Stimulated activated CD4-positive, alpha-beta T cell treated with anti-CD3 and anti-CD28 coated beads, Interleukin-2, amount 100 ng/mL, for 24 hours (primary cell): ENCODE measurements at regions not wholly inside any gene's neighbourhood (a gene's known extent, or its start where the extent isn't known, plus 50 kb on each side); places are given as distances from the start of the nearest gene placed in this dataset.

ENCODE experiments used
- DNase-seq, 2 donors: peaks; one replicate each; pipeline ENCODE4 v3.0.0-alpha.2; 2020

DNA sequence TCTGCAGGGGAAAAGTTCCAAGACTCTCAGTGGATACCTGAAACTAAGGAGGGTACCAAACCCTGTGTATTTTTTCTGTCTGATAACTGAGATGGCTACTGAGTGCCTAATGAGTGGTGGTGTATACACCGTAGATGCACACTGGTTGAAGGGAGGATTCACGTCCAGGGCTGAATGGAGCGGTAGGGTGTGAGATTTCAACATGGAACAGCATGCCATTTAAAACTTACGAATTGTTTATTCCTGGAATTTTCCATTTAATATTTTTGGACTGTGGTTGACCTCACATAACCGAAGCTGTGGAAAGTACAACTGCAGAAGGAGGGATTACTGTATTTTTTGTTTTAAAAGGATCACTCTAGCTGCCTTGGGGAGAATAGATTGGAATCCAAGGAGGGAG lies 322.5 kb upstream of the SORL1-AS1 start:
- no peak for DNase-seq

DNA sequence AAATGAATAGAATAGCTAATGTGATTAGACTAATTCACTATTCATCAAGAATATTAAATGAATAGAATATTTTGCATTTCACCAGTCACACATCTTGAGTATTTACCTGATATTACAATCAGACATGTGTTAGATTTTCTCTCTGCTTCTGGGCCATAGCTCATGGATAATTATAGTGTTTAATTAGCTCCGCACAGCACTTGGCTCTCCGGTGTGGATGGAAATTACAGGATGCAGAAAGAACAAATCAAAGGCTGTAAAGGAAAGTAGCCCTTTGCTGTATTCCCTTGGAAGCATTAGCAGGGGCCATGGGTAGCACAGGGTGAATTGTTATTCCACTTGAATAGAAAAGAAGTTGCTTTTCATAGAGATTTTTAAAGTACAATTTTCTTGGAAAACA lies 320.3 kb upstream of the SORL1-AS1 start:
- no peak for DNase-seq

DNA sequence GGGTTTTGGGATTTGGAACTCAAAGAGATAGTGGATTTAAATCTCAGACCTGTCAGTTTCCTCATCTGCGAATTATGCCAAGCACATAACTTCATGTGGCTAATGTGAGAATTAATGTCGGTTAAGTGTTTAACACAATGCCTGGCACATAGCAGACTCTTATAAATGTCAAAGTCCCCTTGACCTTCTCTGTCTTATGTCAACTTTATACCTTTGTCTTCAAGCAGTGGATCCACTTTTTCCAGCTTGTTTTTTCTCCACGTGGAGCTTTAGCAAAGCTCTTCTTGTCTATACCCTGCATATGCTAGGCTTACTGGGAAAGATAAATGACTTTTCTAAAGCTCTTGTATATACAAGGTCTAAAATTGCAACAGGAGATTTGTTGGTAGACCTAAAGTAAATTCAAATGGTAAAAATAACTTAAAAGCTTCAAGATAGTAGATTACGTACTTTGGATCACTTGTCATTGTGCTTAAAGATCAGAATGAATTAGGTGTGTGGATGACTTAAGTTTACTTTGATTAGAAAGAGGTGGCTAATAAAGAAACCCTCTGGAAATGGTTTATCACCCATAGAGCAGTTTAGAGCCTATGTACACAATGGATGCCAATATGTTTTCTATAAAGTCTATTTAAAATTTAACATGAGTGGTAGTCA lies 318.3 kb upstream of the SORL1-AS1 start:
- no peak for DNase-seq

DNA sequence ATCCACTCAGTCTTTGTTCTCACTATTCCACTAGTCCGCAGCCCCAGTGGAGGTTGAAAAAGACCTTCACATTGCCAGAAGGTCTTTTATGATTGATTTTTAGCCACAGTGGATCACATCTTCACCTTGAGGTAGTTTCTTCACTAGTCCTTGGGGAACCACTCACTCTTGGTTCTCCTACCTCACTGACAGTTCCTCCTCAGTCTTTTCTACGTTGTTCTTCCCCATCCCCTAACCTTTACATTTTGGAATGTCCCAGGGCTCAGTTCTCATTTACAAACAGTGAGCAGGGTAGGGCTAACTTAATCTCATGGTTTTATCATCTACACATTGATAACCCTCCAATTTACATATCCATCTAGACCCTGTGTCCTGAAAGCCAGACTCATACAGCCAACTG lies 316.4 kb upstream of the SORL1-AS1 start:
- no peak for DNase-seq

DNA sequence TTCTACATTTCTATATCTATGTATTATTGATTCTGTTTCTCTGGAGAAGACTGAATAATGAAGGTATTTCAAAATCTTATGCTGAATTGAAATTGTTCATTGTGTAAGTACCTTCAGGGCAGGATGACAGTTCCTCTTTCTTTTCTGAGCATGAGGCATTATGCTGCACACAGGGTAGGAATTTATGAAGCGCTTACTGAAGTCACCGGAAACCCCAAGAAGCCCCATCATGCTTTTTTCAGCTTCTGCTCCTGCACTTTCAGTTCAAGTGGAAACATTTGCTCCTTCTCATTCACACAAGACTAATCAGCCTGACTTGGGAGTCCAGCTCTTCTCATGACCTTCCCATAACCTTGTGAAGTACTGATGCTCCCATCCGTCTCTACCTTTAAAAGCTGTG lies 314.7 kb upstream of the SORL1-AS1 start:
- no peak for DNase-seq

DNA sequence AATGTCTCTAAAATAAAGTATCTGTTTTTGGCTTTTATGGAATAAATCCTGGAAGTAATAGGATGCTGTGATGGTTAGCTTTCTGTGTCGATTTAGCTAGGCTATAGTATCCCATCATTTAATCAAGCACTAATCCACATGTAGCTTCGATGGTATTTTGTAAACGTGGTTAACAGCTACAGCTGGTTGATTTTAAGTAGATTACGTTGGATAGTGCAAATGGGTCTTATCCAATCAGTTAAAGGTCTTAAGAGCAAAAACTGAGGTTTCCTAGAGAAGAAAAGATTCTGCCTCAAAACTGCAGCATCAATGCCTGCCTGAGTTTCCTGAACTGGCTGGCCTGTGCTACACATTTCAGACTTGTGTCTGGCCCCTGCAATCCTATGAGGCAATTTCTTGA lies 314.2 kb upstream of the SORL1-AS1 start:
- no peak for DNase-seq

DNA sequence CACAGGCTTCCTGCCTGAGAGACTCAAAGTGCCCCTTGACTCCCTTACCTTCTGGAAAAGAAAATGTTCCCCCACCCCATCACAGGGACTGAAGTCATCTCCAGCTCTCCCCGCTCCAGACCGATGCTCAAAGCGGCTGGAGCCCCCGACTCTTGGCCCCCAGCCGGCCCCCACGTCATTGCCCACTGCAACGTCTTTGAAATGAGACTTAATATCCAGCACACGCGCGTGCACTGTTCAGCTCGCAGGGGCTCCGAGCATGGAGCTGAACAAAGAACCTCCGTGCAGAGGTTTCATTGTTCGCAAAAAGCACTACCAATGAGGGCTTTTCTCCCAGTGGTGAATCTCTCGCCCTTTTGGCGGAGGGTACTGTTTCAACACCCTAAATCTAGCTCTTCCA lies 313.4 kb upstream of the SORL1-AS1 start:
- no peak for DNase-seq

DNA sequence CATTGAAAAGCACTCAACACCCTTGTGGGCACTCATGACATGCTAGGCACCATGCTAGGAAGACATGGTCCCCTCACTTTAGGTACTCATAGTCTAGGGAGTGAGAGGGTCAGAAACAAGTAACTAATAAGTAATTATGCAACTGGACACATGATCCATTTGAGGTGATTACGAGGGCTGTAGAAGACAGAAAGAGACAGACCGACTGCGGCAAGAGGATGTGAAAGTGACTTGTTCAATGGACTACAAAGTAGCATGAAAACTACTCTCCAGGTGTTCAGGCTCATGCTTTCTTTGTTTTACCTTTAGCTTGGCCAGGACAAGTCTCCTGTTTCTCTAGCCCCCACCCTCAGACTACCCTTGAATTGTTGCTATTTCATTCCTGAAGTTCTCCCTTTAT lies 310.8 kb upstream of the SORL1-AS1 start:
- no peak for DNase-seq

DNA sequence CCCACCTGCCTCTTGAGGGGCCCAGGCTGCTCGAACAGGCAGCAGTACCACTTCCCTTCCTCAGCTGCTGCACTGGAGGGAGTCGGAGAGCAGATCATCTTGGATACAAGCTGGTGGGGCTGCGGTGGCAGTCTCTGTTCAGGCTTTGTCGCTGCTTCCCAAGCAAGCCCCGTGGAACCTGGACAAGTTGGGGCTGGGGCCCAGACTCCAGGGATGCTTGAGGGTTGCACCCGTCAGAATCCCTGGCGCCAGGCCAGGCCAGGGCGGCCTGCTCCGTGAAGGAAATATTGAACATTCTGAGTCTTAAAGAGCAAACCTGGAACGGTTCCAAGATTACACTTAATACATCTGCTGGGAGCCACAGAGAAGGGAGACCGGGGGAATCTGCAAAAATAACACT lies 310.1 kb upstream of the SORL1-AS1 start:
- DNase-seq = no peak

DNA sequence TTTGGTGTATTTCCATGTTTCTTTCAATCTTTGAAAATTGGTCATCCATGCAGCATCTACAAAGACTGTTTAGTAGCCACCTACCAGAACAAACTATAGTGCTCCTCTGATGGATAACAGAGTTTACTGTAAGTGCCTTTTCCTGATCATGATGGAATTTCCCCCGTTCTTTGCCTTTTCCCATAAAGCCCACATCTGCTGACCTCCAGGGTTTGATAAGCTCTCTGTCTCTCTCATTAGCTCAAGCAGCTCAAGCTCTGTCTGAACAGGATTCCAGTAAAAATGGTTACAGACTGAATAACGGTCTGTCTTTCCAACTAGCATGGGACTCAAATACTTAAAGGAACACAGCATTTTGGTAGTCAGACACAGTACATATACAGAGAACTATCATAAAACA lies 308.4 kb upstream of the SORL1-AS1 start:
- no peak for DNase-seq

DNA sequence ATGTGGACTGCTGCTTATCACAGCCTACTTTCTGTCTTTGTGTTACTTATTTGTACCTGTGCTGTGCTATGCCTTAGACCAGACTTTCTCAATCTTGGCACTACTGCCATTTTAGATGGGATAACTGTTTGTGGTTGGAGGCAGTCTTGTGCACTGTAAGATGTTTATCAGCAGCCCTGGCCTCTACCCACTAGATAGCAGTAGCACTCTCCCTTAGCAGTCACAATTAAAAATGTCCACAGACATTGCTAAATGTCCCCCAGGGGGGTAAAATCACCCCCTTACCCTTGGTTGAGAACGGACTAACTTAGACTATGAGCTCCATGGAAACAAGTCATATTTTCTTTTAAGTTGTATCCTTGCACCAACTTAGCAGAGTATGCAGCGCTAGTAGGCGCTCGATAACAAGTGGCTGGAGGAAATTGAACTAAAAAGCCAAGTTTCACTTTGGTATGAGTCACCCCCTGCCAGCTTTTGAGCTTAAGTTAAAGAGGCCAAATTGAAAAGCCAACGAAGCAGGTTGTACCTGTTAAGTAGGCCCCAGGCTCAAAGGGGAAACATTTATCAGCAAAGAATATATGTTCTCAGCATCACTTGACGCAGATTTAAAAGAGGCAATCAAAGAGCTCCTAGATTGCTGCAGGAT lies 304.8 kb upstream of the SORL1-AS1 start:
- no peak for DNase-seq

DNA sequence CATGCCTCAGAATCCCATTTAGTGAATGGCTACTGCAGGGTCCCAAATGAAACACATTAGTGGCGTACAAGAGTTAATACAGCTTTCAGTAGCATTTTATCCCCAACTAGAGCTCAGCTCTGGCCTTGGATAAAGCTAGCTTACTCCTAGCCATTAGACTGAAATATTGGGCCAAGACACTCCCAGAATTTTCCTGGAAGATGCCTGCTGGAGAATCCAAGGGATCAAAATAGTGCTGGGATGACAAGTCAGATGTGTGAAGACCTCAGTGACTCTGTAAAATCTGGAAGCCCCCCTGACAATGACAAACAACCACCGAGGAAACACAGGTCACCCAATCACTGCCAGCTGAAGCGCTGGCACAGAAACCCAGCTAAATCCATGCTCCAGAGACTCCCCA lies 303.1 kb upstream of the SORL1-AS1 start:
- no peak for DNase-seq

DNA sequence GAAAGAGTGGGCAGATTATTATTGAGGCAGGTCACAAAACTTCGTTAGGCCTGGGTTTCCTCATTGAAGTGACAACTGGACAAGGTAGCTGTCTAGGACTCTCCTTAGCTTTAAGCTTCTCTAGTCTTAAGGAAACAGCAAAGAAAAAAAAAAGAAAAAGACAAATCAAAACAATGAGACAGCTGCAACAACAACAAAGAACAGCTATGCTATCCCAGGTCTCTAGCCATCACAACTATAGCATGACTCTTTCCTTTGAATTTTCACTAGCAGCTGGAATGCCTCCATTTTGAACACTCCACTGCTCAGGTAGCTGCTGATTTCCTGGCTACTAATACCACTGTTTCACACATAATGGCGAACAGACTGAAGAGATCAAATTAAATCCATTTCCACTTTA lies 302.4 kb upstream of the SORL1-AS1 start:
- no peak for DNase-seq

DNA sequence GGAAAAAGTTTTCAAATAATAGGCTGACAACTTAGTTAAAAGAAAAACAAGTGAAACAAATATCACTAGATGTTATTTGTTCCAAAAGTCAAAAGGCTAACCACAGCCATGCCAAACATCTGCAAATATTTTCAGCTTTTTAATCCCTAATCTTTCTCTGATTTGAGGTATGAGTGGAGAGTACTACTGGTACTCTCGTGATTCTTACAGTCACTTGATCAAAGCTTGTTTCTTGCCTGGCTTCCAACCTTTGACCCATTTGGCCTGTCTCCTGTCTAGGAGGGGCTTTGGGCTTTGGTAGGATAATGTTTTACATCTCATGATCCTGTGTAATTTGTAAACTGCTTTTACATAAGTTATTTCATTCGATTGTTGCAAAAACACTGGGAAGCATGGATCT lies 301.8 kb upstream of the SORL1-AS1 start:
- no peak for DNase-seq

DNA sequence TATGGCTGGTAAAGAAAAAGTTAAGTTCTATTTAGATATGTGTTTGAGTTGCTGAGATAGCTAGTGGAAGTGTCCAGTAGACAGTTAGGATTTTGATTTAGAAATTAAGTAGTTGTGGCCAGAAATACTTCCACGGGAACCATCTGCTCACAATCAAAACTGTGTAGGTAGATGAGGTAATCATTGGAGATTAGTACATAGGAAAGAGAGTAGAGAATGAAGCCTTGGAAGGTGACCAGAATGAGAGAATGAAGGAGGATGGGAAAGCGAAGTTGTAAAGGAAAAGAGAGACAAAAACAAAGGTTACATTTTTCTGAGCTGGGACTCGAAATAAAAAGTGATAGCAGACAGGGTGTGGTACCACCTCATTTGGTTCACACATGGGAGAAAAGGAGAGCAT lies 296.9 kb upstream of the SORL1-AS1 start:
- DNase-seq = no peak

DNA sequence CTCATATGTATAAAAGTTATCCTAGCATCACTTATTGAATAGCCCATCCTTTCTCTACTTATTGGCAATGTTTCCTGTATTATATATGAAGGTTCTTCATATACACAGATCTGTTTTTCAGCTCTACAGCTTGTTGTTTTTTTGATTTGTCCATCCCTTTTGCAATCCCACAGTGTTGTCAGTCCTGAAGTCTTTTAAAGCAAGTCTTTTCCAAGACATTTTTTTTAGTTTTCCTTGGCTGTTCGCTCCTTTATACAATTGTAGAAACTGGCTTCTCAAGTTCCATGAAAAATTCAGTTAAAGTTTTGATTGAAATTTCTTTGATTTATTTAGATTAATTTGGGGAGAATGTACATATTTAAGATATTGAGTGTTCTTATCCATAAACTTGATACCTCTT lies 295.3 kb upstream of the SORL1-AS1 start:
- no peak for DNase-seq

DNA sequence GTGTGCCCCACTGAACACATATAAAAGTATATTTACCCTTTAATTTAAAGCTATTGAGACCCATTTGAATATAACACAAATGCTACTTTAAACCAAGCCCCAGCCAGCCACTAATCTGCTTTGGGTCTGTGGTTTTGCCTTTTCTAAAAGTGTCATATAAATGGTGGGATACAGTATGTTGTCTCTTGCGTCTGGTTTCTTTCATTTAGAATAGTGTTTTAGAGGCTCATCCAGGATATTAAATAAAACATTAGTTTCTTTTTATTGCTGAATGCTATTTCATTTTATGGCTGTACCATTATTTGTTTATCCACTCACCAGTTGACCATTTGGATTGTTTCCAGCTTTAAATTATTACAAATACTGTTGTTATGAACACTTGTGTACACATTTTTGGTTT lies 290.5 kb upstream of the SORL1-AS1 start:
- DNase-seq = no peak

DNA sequence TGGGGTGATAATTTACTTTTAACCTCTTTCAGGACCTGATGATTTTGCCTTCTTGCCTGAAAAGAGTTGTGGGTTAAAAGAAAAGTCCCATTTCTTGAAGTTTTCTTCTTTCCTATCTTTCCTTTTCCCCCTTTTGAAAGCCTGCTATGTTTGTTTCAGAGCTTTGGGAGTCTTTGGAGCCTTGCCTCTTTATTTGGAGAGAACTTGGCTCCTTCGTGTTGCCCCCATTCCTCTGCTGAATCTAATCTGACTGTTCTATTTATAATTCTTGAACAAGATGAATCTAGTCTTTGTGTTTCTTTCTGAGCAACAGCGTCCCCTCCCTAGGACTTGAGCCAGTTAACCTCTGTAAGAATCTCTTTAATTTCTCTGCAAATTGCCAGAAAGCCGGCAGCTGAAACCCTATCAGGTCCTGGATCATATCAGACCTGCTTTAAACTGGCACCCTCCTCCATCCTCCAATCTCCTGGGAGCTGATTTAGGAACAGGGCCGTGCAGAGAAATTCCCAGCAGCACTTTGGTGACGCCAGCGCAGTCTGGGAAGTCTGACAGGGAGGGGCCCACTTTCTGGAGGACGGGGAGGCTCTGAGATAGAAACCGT lies 289.1 kb upstream of the SORL1-AS1 start:
- DNase-seq = no peak

DNA sequence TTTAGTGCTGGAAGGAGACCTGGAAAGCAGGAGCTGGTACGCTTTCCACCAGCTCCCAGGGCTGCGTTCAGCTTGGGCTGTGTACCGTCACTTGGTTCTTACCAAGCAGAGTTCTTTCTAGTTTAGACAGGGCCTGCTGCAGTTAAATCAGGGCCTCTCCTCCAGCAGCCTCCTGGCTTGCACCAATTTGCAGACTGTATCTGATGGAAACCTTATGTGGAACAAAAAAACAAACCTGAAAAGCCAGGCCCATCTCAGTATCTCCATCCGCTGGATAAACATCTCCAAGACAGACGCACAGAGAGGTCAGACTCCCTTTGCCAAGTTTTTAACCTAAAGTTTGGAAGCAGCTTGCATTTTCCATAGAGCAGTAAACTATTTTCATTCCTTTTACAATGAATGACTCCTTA lies 288.6 kb upstream of the SORL1-AS1 start:
- DNase-seq = no peak

DNA sequence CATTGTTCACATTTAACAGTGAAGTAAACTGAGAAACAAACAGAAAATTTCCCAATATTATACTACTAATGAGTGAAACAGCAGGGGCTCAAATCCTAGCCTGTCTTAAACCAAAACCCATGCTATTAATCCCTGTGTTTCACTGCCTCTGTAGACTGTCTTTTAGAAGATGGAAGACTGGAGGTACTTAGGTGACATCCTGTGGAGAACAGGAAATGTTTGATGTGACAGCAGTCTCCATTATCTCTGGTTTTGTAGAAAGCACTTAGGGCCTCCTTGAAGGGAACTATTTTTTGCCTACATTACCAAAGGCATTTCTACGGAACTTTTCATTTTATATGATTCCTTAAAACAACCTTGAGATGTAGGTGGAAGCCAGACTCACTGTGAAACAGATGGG lies 288.1 kb upstream of the SORL1-AS1 start:
- DNase-seq = no peak

DNA sequence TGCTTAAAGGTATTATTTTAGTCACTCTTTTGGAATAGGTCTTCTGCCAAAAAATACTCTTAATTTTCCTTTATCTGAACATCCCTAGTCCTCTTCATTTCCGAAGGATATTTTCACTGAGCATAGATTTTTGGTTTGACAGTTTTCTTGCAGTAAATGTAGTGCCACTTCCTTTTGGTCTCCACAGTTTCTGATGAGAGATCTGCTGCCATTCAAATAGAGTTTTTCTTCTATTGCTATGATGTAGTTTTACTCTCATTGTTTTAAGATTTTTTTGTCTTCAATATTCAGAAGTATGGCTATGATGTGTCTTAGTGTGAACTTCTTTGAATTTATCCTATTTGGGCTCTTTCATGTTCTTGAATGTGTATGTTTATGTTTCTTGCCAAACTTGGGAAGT lies 281.1 kb upstream of the SORL1-AS1 start:
- no peak for DNase-seq

DNA sequence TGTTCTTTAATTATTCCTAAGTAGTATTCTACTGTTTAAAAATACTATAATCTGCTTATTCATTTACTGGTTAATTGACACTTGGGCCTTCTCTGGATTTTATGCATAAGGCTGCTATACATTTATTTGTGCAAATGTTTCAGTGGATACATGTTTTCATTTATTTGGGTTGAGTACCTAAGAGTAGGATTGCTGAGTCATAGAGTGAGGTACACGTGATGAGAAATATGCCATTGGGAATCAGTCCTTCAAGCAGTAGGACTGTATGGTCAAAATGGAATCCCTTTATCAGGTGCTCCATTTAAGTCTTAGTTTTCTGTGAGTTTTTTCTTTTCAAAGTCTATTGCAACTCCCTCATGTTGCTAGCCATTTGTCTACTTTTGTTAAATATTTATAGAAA lies 275.2 kb upstream of the SORL1-AS1 start:
- no peak for DNase-seq

DNA sequence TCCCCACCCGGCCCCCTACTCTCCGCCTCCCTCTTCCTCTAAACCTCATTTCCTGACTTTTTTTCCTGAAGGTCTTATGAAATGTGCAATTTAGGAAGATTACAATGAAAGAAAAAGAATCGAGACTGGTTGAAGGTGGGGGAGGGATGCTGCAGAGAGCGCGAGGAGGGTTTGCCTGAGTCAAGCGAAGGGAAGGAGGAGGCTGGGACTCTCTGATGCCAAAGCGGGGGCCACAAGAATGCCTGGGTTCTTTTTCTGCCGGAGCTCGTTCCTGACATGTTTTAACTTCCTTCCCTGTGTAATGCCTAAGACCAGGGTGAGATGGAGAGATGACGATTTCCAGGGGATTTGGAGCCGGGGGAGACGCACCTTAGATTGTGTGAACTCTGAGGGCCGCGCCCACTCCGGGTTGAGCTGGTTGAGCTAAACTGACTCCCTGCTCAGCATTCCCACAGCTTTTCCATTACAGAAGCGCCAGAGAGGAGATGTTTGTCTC lies 270.5 kb upstream of the SORL1-AS1 start:
- no peak for DNase-seq

DNA sequence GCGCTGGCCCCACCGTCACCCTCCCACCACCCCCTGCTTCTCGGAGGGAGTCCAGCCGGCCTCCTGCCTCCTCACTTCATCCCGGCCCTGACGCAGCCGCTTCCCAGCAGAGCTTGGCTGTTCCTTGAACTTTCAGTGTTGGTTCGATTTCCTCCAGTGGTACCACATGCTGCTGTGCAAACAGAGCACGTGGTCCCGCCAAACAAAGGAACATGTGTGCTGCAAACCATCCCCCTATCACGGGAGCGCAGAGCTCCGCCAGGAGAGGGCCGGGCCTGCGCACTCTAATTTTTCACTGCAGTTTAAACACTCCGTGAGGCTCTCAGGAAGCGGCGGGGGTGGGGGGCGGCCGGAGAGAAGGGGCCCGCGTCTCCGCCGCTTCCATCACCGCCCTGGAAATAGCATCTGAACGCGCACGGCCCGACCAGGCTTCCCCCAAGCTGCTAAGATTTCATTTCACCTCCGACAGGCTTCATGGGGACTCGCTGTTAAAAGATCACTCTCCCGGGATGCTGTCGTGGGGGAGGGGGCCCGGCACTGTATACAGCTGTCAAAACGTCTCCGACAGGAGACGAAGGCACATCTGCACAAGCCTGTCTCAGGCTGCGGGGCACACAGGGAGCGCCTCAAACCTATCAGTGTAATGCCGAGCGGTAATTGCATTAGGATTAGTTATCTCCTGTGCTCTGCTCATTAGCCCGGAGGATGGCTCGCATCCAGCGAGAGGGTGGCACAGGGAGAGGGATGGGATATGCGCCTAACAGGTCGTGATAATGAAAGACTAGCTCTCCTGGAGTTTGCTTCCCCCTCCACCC lies 269.9 kb upstream of the SORL1-AS1 start:
- DNase-seq = peak in 1 of 2 donors; percentile 3
